ENCODE measurements at regions not wholly inside any gene's neighbourhood (a gene's known extent, or its start where the extent isn't known, plus 50 kb on each side); places are given as distances from the start of the nearest gene placed in this dataset.
A peak's percentile ranks its signal among the peaks of the same experiment; 100 is the strongest.

- H2AFZ ChIP-seq: no peak overlapping the region
- H3K4me3 ChIP-seq: no peak overlapping the region
- H4K20me1 ChIP-seq (ENCODE audit: insufficient read depth, poor library complexity, severe bottlenecking): no peaks in the 10 kb centered on the region
- WGBS (ENCODE audit: low lambda C conversion rate, missing lambda C conversion rate): 44% methylated on average over 2 of the region's 2 CpGs
- no peaks in the 10 kb centered on the region for H3K79me2 ChIP-seq
- TF ChIP-seq CTCF (IDR thresholded peaks at IDR 0.05; ENCODE audit: poor library complexity) (no peak), EZH2phosphoT487 (IDR thresholded peaks at IDR 0.05; ENCODE audit: low read depth, severe bottlenecking, unreplicated experiment) (no peak), EZH2 (IDR thresholded peaks at IDR 0.05; ENCODE audit: borderline replicate concordance) (no peak)
- no peak for DNase-seq (ENCODE audit: low spot score)
- no peak overlapping the region for H3K27ac ChIP-seq
- peaks cover 20% of the 10 kb centered on the region for H3K4me1 ChIP-seq (ENCODE audit: insufficient read depth)
- H3K9me3 ChIP-seq (ENCODE audit: low read depth): no peaks in the 10 kb centered on the region
- no peaks in the 10 kb centered on the region for H3K36me3 ChIP-seq (replicated peaks; ENCODE audit: insufficient read depth, low read depth)
- no peaks in the 10 kb centered on the region for H3K9me2 ChIP-seq (replicated peaks; ENCODE audit: insufficient read depth)
- H3K27me3 ChIP-seq: no peaks in the 10 kb centered on the region
- no peak overlapping the region for H3K4me2 ChIP-seq
Measured at GRCh38 chr5:67986761-67987160, 228.8 kb upstream of the PIK3R1 start.

GRCh38 chr5:67985686-67986387 lies 229.7 kb upstream of the PIK3R1 start:
- Histone ChIP-seq H2AFZ (peak overlapping the region; percentile 59), H3K27ac (peak overlapping the region; percentile 61)
- WGBS (ENCODE audit: low lambda C conversion rate, missing lambda C conversion rate): 47% methylated on average over 3 of the region's 3 CpGs

GRCh38 chr5:67984546-67984945 lies 231.0 kb upstream of the PIK3R1 start:
- 82% methylated on average over 2 of the region's 2 CpGs for WGBS (ENCODE audit: low lambda C conversion rate, missing lambda C conversion rate)

More at GRCh38 chr5:67985686-67986387, 229.7 kb upstream of the PIK3R1 start:
- H3K4me3 ChIP-seq: no peak overlapping the region
- no peaks in the 10 kb centered on the region for H3K36me3 ChIP-seq (replicated peaks; ENCODE audit: insufficient read depth, low read depth)
- no peaks in the 10 kb centered on the region for H4K20me1 ChIP-seq (ENCODE audit: insufficient read depth, poor library complexity, severe bottlenecking)
- no peaks in the 10 kb centered on the region for H3K27me3 ChIP-seq
- TF ChIP-seq EZH2 (IDR thresholded peaks at IDR 0.05; ENCODE audit: borderline replicate concordance): no peak
- TF ChIP-seq CTCF (IDR thresholded peaks at IDR 0.05; ENCODE audit: poor library complexity): no peak
- TF ChIP-seq EZH2phosphoT487 (IDR thresholded peaks at IDR 0.05; ENCODE audit: low read depth, severe bottlenecking, unreplicated experiment): no peak
- no peaks in the 10 kb centered on the region for H3K79me2 ChIP-seq
- peaks cover 20% of the 10 kb centered on the region for H3K4me1 ChIP-seq (ENCODE audit: insufficient read depth)
- H3K4me2 ChIP-seq: peak overlapping the region; percentile 25
- H3K9me3 ChIP-seq (ENCODE audit: low read depth): no peaks in the 10 kb centered on the region
- no peaks in the 10 kb centered on the region for H3K9me2 ChIP-seq (replicated peaks; ENCODE audit: insufficient read depth)
- no peak for DNase-seq (ENCODE audit: low spot score)

More at GRCh38 chr5:67984546-67984945, 231.0 kb upstream of the PIK3R1 start:
- no peaks in the 10 kb centered on the region for H4K20me1 ChIP-seq (ENCODE audit: insufficient read depth, poor library complexity, severe bottlenecking)
- no peaks in the 10 kb centered on the region for H3K9me2 ChIP-seq (replicated peaks; ENCODE audit: insufficient read depth)
- H3K27me3 ChIP-seq: no peaks in the 10 kb centered on the region
- H3K4me3 ChIP-seq: no peak overlapping the region
- no peak for TF ChIP-seq CTCF (IDR thresholded peaks at IDR 0.05; ENCODE audit: poor library complexity)
- TF ChIP-seq EZH2phosphoT487 (IDR thresholded peaks at IDR 0.05; ENCODE audit: low read depth, severe bottlenecking, unreplicated experiment): no peak
- TF ChIP-seq EZH2 (IDR thresholded peaks at IDR 0.05; ENCODE audit: borderline replicate concordance): no peak
- peaks cover 20% of the 10 kb centered on the region for H3K4me1 ChIP-seq (ENCODE audit: insufficient read depth)
- DNase-seq (ENCODE audit: low spot score): no peak
- H3K36me3 ChIP-seq (replicated peaks; ENCODE audit: insufficient read depth, low read depth): no peaks in the 10 kb centered on the region
- H3K4me2 ChIP-seq: no peak overlapping the region
- no peaks in the 10 kb centered on the region for H3K79me2 ChIP-seq
- no peak overlapping the region for H3K27ac ChIP-seq
- no peak overlapping the region for H2AFZ ChIP-seq
- H3K9me3 ChIP-seq (ENCODE audit: low read depth): no peaks in the 10 kb centered on the region

Measured in hepatocyte (in vitro differentiated cells).